GM11168 (cell line): ENCODE measurements at regions not wholly inside any gene's neighbourhood (a gene's known extent, or its start where the extent isn't known, plus 50 kb on each side); places are given as distances from the start of the nearest gene placed in this dataset.
"Not testable (repeated sequence)": the region's sequence is repeated elsewhere in the genome, so short reads cannot be mapped to it uniquely, and the experiment has no call there.

Experiments
- in situ Hi-C: fragments of 300-500 bp; cut with MboI; formaldehyde crosslinking; loops from one replicate; pipeline ENCODE4 v1.12.0; 2022; ENCODE audit warnings: low sequenced_read_pairs; ENCODE audit not compliant: unreplicated experiment

DNA sequence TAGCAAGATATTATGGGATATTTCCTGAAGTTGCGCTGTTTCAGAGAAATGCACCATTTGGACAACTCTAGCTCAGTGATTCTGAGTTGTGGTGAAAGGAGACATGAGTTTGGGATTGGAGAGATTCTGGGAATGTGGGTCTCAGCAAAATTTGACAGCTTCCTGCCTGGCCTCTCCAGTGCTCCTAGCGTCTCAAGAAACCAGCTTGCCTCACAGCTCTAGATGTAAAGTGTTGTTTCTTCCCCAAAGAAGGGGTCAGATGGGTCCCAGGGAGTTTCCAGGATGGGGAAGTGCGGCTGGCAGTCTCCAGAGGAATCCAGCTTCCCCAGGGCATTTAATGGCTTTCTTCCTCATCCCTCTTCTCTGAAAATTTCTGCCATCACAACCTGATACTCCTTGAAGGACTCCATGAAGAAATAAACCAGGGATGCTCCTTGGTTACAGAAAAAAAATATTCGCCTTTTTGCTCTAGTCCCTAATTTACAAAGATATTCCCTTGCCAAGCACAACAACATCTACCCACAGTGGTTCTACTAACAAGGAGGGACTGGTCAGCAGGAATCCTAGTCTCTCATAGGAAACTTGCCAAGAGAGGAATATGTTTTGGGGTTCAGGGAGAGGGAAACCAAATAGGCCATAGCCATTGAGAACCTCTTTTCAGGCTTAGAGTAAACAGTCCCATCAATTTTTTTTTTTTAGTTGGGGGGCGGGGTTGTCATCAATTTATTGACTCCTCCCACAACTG, 185.4 kb upstream of the E2F8 start:
- in situ Hi-C loops, result no loop called here

DNA sequence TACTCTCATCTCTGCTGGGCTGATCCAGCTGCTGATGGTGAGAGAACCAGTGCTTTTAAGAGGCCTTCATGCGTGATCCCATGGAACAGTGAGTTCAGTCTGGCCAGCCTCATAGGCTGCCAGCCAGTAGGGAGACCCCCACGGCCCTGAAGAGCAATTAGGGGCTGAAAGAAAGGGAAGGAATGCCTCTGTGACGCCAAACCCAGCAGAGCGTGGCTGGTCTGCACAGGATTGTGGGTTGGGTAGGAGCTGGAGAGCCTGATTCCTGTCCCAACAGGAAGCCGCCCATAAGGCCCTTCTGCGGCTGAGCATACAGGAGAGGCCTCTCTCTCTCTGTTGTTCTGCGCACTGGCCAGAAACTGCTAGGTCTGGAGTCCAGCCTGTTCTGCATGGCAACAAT, 181.5 kb upstream of the E2F8 start:
- in situ Hi-C loops, result no loop called here

DNA sequence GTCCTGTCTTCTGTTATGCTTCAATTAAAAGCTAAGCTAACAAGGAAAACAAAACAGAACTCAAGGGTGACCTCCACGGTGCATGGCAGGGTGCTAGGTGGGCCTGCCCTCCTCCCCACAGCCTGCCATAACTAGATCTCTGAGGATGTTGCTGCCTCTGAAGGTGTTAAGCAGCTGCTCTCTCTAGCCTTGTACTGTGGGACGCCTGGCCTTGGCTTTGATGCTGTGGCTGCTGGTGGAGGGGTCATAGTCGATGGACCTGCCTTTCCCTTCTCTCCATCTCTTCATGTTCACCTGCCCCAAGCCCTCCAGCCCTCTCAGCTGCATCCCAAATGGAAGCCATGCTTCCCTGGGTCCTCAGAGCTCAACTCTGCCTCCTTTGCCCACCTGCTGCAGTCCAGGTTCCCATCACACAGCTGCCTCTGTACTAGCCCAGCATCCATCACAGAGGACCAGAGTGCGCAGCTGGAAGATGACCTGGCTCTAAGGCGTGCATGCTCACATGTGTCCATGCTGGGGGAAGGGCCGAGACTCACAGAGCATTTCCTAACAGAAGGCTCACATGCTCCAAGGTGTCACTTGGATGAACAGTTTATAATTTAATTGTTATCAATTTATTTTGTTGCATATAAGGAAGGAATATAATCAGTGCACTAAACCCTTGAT, 180.3 kb upstream of the E2F8 start:
- in situ Hi-C loops, result no loop called here

DNA sequence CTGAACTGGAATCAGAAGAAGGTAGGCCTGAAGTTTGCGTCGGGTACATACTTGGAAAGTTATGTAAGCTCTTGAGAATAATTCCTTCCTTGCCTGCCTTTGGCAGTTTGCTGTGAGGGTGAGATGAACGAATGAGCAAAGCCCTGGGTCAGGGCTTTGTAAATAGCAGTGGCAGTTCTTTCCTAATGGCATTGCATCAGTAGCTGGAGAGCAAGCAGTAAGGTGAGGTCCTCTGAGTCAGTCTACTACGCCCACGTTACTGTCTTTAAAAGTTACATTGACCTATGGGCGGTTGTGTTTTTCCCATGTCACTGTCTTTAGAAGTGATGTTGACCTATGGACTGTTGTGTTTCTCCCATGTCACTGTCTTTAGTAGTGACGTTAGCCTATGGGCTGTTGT, 179.1 kb upstream of the E2F8 start:
- in situ Hi-C loops, result no loop called here

DNA sequence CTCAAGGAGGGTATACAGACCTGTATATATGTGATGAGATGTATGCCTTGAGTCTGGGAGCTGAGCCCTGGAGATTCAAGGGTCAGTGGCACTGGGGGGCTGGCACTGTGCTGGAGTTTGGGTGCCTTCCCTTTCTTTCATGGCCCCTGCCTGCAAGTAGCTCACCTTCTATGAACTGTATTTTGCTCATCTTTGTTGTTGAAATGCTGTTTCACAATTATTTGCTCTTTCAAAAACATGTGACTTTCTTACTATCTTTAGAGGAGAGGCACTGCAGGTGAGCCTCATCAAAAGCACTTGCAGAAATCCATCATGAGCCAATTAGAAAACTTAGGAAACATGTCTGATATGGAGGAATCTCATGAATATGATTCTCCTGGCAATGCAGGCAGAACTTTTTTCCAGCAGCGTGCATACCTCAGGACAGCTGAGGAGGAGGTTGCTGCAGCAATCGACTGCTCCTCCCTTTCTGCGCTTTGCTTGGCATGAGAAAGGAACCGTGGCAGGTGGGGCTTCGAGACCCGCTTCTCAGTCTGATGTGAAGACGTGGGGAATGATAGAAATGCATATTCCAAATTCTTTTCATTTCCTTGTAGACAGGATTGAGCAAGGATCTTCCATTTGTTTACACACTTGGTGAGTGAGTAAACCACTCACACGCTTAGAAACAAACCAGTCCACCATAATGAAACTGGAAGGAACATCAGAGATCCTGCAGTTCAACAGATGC, 178.4 kb upstream of the E2F8 start:
- in situ Hi-C loops, result no loop called here

DNA sequence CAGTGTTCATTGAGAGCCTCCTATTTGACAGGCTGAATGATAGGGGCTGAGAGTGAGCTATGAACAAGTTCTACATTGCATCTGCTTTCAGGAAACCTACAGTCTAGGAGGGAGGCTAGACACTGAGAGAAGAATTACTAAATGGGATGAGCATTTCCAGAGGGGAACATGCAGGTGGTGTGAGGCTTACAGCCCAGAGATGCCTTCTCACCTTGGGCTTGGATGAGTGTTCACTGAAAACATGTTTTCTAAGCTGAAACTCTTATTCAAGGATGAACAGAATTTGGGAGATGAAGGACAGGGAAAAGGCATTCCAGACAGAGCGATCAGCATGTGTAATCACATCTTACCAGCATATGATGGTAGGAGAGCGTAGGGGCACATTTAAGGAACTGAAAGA, 177.5 kb upstream of the E2F8 start:
- in situ Hi-C loops, result no loop called here

DNA sequence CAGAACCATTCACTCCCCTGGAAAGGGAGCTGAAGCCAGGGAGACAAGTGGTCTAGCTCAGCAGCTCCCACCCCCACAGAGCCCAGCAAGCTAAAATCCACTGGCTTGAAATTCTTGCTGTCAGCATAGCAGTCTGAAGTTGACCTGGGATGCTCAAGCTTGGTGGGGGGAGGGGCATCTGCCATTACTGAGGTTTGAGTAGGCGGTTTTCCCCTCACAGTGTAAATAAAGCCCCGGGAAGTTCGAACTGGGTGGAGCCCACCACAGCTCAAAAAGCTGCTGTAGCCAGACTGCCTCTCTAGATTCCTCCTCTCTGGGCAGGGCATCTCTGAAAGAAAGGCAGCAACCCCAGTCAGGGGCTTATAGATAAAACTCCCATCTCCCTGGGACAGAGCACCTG, 171.3 kb upstream of the E2F8 start:
- in situ Hi-C loops, result not testable (repeated sequence)

DNA sequence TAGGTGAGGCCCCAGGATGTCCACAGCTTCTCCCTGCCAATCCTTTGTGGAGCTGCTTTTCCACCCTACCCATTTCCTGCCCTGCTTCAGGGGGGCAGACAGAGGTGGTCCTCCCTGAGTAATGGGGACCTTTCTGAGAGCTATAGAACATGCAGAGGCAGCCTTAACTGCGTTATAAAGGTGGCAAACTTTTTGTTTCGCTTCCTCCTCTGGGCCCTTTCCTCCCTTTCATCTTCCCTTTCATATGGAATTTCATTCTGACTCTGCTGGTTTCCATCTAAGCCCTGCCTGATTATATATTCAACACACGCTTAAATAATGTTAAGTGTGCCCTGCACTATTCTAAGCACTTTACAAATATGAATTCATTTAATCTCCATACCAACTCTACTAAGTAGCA, 169.3 kb upstream of the E2F8 start:
- in situ Hi-C loops, result no loop called here

DNA sequence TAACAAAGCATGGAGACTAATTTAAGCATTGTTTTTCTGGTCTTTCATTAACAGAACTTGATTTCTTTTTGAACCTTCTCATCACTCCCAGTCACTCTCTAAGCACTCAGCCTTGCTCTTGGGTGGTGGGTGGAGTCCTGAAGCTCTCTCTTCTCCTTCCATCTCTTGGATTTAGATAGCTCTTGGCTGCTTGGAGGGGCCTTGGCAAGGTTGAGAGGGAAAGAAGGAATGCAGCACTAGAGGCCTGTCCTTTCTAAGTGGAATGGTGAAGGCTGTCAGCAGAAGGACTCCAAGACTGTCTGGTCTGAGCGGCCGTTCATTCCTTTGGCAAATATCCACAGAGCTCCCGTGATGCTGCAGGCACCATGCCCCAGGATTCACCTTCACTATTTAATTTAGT, 168.6 kb upstream of the E2F8 start:
- in situ Hi-C loops, result no loop called here

DNA sequence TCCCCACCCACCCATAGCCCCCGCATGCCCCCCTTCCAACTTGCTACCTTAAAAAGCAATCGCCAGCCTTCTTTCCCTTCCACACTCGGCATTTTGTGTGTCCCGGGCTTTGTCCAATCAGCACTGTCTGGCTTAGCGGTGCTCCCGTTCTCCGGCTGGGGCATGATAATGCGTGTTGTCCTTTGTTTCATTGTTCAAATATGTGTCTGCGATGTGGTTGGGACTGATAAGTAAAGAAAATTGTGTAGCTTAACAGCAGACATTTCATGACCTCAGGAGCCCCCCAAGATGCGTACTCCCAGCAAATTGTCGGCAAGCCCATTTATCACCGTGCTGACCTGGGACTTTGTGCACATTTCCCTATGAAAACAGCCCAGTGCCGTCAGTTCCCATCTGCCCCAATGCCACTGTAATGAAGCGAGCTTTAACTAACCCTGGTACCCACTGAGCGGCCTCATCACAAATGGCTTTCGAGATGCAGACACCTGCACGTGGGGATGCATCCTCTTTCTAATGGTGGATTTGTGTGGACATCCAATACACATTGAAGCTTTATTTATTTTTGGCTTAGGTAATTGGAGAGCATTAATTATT, 167.0 kb upstream of the E2F8 start:
- in situ Hi-C loops, result no loop called here

DNA sequence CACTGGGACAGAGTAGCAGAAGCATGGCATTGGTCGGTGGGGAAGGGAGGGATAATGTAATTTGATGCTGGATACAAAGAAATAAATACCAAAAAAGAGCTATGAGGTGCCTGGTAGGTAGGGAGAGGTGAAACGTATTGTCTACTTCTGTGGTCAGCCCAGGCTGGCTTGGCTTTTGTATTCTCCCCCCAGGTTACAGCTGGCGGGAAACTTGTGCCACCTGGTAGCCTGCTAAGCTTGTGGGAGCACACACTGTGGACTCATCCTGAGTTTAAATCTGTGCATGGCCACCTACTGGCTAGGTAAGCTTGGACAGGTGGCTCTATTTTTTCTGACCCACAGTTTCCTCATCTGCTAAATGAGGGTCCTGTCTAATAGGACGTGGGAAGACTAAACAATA, 165.2 kb upstream of the E2F8 start:
- in situ Hi-C loops, result no loop called here

DNA sequence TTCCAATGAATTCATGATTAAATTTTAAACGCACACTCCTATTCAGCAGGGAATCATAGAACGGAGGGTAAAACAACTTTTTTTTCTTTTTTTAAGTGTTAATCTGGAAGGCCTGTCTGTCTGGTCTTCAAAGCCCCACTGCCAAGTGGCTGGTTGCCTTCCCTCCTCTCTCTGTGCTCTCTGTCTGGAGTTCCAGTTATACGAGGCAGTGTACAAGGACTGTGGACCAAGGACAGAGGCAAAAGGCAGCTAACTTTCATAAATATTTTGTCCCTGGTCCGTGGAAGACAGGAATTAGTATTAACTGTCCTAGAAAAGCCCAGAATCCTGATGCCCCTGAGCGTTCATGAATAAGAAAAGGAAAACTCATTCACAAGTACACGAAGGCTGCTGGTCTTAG, 164.0 kb upstream of the E2F8 start:
- in situ Hi-C loops, result no loop called here

DNA sequence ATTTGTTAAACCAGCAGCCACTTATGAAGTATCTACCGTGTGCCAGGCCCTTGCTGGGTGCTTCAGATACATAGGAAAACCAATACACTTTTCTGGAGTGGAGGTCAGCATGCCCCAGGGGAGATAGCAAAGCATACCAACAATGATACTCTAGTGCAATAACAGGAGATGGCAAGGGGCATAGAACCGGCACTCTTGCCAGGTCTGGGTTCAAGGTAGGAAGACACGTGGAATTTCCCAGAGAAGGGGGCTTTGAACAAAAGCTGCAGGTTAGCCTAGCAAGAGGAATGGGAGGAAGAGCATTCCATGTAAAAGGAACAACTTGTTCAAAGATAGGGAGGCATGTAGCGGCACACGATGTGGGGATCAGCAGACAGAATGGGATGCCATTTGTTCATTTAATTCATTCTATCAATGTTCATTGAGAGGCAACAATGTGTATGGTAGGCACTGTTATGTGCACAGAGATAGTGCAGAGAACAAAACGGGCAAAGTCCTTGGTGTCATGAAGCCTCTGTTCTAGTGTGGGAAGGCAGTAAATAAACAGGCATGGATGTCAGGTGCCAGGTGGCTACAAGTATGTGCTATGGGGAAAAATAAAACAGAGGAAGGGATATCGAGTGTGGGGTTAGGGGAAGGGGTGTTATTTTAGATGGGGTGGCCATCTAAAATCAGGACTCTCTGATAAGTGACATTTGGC, 162.6 kb upstream of the E2F8 start:
- in situ Hi-C loops, result no loop called here

DNA sequence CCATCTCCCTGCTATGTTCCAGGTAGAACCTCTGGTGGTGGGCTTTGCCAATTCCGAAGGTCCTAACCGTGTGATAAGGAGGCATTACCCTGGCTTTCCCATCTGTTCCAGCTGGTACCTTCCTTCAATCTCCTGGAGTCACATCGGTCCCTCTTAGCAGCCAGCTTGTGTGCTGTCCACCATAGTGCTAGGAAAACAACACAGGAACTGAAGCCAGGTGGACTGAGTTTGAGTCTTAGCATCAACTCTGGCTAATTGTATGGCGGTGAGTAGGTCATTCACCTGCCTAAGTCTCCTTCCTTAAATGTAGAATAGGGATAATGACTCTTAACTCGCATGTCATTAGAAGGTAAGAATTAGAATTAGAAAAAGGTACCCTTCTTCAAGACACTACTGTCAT, 159.6 kb upstream of the E2F8 start:
- in situ Hi-C loops, result no loop called here

DNA sequence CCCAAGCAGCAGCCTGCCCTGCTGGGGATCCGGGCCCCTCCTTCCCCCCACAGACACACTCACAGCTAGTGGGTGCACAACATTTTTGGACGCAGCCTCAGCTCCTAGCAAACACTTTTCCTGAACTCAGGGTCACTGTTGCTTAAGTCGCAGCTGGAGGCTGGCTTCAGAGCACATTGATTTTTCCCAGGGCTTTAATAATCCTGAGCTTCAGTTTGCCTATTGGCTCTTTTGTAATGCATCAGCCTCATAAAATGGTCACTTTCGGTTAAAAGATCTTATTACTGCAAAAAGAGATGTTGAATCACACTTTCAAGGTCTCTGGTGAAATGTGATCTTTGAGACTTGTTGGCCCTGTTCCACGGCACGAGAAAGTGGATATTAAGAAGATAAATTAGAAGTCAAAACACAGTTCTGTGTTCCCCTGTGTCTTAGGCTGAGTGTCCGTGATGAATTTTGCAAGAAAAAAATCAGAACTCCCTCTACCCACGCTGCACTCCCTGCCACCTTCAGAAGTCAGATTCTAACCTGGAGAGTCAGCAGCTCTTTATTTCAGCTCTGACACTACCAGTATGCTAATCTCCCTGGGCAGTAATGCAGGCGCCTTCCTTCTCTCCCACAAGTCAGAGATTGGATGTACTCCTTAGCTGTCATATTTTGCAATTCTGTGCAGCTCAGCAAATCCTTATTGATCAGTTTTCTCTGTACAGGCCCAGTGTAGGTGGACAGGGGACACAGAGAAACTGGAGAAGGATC, 158.2 kb upstream of the E2F8 start:
- in situ Hi-C loops, result no loop called here

DNA sequence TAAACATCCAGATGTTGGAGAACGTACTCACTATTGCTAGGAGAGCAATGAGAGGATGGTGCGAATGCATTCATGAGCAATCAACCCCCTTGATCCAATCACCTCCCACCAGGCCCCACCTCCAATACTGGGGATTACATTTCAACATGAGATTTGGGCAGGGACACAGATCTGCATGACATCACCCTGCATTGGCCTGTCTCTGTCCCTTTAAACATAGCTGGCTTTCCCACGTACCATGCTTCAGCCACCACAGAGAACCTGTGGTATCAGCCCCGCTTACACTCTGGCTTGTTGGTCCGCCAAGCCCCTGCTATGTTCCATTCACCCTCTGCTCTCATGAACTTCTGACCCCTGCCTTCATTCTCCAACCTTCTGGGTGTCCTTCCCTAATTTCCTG, 157.5 kb upstream of the E2F8 start:
- in situ Hi-C loops, result no loop called here

DNA sequence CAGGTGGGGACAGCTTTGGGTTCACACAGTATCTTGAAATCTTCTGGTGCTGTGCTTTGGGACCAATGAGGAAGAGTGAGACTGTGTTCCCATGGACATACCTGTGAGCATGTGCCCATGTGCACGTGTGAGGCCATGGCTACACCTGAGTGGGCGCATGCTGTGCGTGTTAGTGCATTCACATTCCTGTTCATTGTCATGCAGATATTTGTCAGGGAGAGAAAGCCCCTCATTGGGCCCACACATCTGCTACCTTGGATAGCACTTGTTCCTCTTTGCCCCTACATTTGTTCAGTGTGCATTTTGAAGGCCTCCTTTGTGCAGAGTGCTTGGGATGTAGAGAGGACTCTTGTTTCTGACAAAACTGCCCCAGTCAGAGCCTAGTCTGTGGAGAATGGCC, 154.3 kb upstream of the E2F8 start:
- in situ Hi-C loops, result no loop called here

DNA sequence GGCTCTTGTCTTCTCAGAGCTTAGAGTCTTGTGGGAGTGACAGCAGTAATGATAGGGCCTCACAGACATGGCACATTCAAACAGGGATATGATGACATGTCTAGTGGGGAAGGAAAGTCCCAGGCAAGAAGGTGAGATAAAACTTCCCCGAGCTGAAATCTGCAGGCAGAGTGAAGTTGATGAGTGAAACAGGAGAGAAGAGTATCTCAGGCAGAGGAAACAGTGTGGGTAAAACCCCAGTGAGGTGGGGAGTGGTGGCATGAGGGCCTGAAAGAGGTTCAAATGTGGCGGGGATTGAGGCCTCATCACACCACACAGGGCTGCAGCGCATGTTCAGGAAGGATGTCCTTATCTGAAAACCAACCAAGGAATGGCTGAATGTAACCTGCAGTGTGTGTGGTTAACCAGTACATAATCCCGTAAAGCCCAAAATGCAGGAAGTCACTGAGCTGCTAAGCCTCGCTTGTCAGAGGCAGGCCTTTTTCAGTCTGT, 153.8 kb upstream of the E2F8 start:
- in situ Hi-C loops, result no loop called here

DNA sequence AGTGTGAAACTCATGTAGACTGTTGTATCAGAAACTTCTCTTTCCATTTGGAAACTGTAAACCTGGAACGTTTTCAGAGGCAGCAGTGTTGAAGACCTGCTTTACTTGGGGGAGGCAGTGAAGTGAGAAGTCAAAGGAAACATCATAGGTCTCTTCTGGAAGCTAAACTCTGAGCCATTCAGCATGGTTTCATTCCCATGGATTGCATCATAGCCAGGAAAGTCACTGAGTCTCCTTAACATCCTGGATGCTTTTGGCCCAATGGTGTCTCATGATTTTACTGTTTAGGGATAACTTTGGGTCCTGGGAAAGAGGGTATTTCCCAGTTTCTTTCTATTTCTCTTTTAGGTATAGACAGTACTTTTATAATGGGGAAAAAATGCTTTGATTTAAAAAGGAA, 153.2 kb upstream of the E2F8 start:
- in situ Hi-C loops, result no loop called here
